ENCODE measurements at regions not wholly inside any gene's neighbourhood (a gene's known extent, or its start where the extent isn't known, plus 50 kb on each side); places are given as distances from the start of the nearest gene placed in this dataset.

- TF ChIP-seq POLR2A (IDR thresholded peaks at IDR 0.05; ENCODE audit: low read depth, low read length) = no peak
- no peak for TF ChIP-seq POLR2AphosphoS5 (IDR thresholded peaks at IDR 0.05; ENCODE audit: low read depth, low read length)
Observed at GRCh38 chrX:138995458-138995857, 283.9 kb upstream of the FGF13 start.
